Breast epithelium (tissue), 4 donors: ENCODE measurements at regions not wholly inside any gene's neighbourhood (a gene's known extent, or its start where the extent isn't known, plus 50 kb on each side); places are given as distances from the start of the nearest gene placed in this dataset.

Experiments used
- DNase-seq, 2 donors: peaks; one replicate each; pipeline ENCODE4 v3.0.0-alpha.2; 2019; ENCODE audit warnings: low spot score in 2 of 2
- H3K27ac ChIP-seq, 2 donors: fragments of 200-600 bp; sonication (generic) in 1 of 2; one replicate each; pipeline ENCODE4 v1.5.1; 2016 to 2019; ENCODE audit warnings: mild to moderate bottlenecking in 1 of 2
- H3K27me3 ChIP-seq, 2 donors: fragments of 200-600 bp; sonication (generic) in 1 of 2; one replicate each; pipeline versions ENCODE4 v1.5.1 to v1.6.0; 2017 to 2019; ENCODE audit warnings: control low read depth in 1 of 2, mild to moderate bottlenecking in 1 of 2
- H3K36me3 ChIP-seq: fragments of 200-600 bp; one replicate; pipeline ENCODE4 v1.5.1; 2019
- H3K4me1 ChIP-seq, 2 donors: fragments of 200-600 bp; sonication (generic); one replicate each; pipeline ENCODE4 v1.5.1; 2016 to 2019; ENCODE audit warnings: control low read depth in 1 of 2
- H3K4me3 ChIP-seq, 3 donors: fragments of 200-600 bp; sonication (generic); 1 replicate in 2 of 3; 2 replicates in 1 of 3; pipeline ENCODE4 v1.5.1; 2016 to 2019; ENCODE audit warnings: mild to moderate bottlenecking in 3 of 3, moderate library complexity in 2 of 3
- H3K9me3 ChIP-seq, 2 donors: fragments of 200-600 bp; sonication (generic) in 1 of 2; one replicate each; pipeline ENCODE4 v1.5.1; 2016 to 2019; ENCODE audit warnings: control low read depth in 1 of 2
- POLR2A ChIP-seq: fragments of 450-650 bp; IDR thresholded peaks from one replicate; pipeline ENCODE4 v1.6.1; 2016; ENCODE audit warnings: antibody characterized with exemption, mild to moderate bottlenecking, moderate library complexity
- intact Hi-C: fragments of 100-400 bp; cut with DNase I; formaldehyde crosslinking; loops from one replicate; pipeline ENCODE4 v1.15.1; 2023; ENCODE audit warnings: low total_unique reads

- H3K4me3 ChIP-seq, result no peak overlapping the region
- no peaks in the 10 kb centered on the region for H3K9me3 ChIP-seq
- no peaks in the 10 kb centered on the region for H3K4me1 ChIP-seq
- H3K27ac ChIP-seq, result no peak overlapping the region
- H3K27me3 ChIP-seq, result no peaks in the 10 kb centered on the region
- no peaks in the 10 kb centered on the region for H3K36me3 ChIP-seq
- intact Hi-C loops, result no loop called here
- no peak for TF ChIP-seq POLR2A
- DNase-seq, result no peak
Measured at GRCh38 chr1:170481000-170481399, 51.0 kb upstream of the GORAB start.
